ENCODE measurements at regions not wholly inside any gene's neighbourhood (a gene's known extent, or its start where the extent isn't known, plus 50 kb on each side); places are given as distances from the start of the nearest gene placed in this dataset.

GRCh38 chr9:12231832-12232231 lies 461.4 kb upstream of the TYRP1 start:
- TF ChIP-seq POLR2A (IDR thresholded peaks at IDR 0.05) (no peak), CTCF (IDR thresholded peaks at IDR 0.05) (no peak)
